DMS79 treated with DMSO at 0.1 percent for 48 hours (cell line): ENCODE measurements at regions not wholly inside any gene's neighbourhood (a gene's known extent, or its start where the extent isn't known, plus 50 kb on each side); places are given as distances from the start of the nearest gene placed in this dataset.
"Not testable (repeated sequence)": the region's sequence is repeated elsewhere in the genome, so short reads cannot be mapped to it uniquely, and the experiment has no call there.

ENCODE experiments used
- DNase-seq: peaks from one replicate; lab custom pipeline; 2025; lab: John Stamatoyannopoulos, UW

- DNase-seq, result not testable (repeated sequence)
These were observed 85.4 kb upstream of the TMEM170B start for GRCh38 chr6:11452106-11452505.

GRCh38 chr6:11450037-11450436, 87.5 kb upstream of the TMEM170B start:
- no peak for DNase-seq

- no peak for DNase-seq
These were observed 88.1 kb upstream of the TMEM170B start for GRCh38 chr6:11449408-11449807.

- DNase-seq, result no peak
These were observed 89.5 kb upstream of the TMEM170B start for GRCh38 chr6:11448038-11448437.

GRCh38 chr6:11447265-11447664, 90.3 kb upstream of the TMEM170B start:
- no peak for DNase-seq

- DNase-seq, result no peak
These were observed 92.4 kb upstream of the TMEM170B start for GRCh38 chr6:11445146-11445545.

- not testable (repeated sequence) for DNase-seq
These were observed 94.4 kb upstream of the TMEM170B start for GRCh38 chr6:11443125-11443524.

- DNase-seq, result no peak
These were observed 95.1 kb upstream of the TMEM170B start for GRCh38 chr6:11442495-11442894.

- DNase-seq, result no peak
These were observed 97.7 kb upstream of the TMEM170B start for GRCh38 chr6:11439876-11440275.

- DNase-seq, result no peak
These were observed 98.5 kb upstream of the TMEM170B start for GRCh38 chr6:11439017-11439420.

GRCh38 chr6:11437824-11438459, 99.6 kb upstream of the TMEM170B start:
- DNase-seq, result no peak

- DNase-seq, result no peak
These were observed 100.9 kb upstream of the TMEM170B start for GRCh38 chr6:11436508-11437096.

GRCh38 chr6:11434565-11435326, 102.8 kb upstream of the TMEM170B start:
- DNase-seq, result peak; percentile 6

GRCh38 chr6:11433860-11434259, 103.7 kb upstream of the TMEM170B start:
- DNase-seq, result no peak

- DNase-seq, result no peak
These were observed 104.7 kb upstream of the TMEM170B start for GRCh38 chr6:11432713-11433450.

GRCh38 chr6:11432091-11432490, 105.5 kb upstream of the TMEM170B start:
- DNase-seq, result no peak

GRCh38 chr6:11431455-11431937, 106.1 kb upstream of the TMEM170B start:
- no peak for DNase-seq

GRCh38 chr6:11430036-11430435, 107.5 kb upstream of the TMEM170B start:
- DNase-seq, result no peak

- DNase-seq, result no peak
These were observed 108.0 kb upstream of the TMEM170B start for GRCh38 chr6:11429577-11429976.

GRCh38 chr6:11428895-11429294, 108.7 kb upstream of the TMEM170B start:
- DNase-seq, result no peak

- DNase-seq, result no peak
These were observed 109.2 kb upstream of the TMEM170B start for GRCh38 chr6:11428371-11428770.

GRCh38 chr6:11427723-11428245, 109.8 kb upstream of the TMEM170B start:
- DNase-seq, result no peak
